SK-N-SH treated with all-trans-retinoic acid at 6 μM for 48 hours (cell line): ENCODE measurements at regions not wholly inside any gene's neighbourhood (a gene's known extent, or its start where the extent isn't known, plus 50 kb on each side); places are given as distances from the start of the nearest gene placed in this dataset.

Experiments
- ATAC-seq: fragments of 200-7000 bp; cut with Tn5 transposase; 3 replicates; pipeline ENCODE4 v1.9.1; 2020; ENCODE audit warnings: mild to moderate bottlenecking, moderate library complexity
- ARNTL ChIP-seq: fragments of 450-650 bp; formaldehyde crosslinking; IDR thresholded peaks from 2 replicates; pipeline ENCODE4 v1.5.0; 2020; ENCODE audit warnings: low read depth, mild to moderate bottlenecking, moderate library complexity, borderline replicate concordance
- BACH2 ChIP-seq: fragments of 250-450 bp; sonication (Bioruptor Pico); IDR thresholded peaks from 2 replicates; pipeline ENCODE4 v1.9.0; 2021; ENCODE audit warnings: mild to moderate bottlenecking, borderline replicate concordance
- CSDC2 ChIP-seq: fragments of 250-450 bp; sonication (Bioruptor Pico); IDR thresholded peaks from 2 replicates; pipeline ENCODE4 v1.5.0; 2020; ENCODE audit warnings: mild to moderate bottlenecking, moderate library complexity
- CSRNP3 ChIP-seq: fragments of 250-450 bp; sonication (Bioruptor Pico); IDR thresholded peaks from 2 replicates; pipeline ENCODE4 v1.5.1; 2021; ENCODE audit warnings: mild to moderate bottlenecking, moderate library complexity
- ESRRG ChIP-seq: fragments of 250-450 bp; sonication (Bioruptor Pico); IDR thresholded peaks from 2 replicates; pipeline ENCODE4 v1.6.1; 2021; ENCODE audit warnings: mild to moderate bottlenecking
- GLIS3 ChIP-seq: fragments of 250-450 bp; sonication (Bioruptor Pico); IDR thresholded peaks from 2 replicates; pipeline ENCODE4 v1.5.0; 2020; ENCODE audit warnings: mild to moderate bottlenecking, moderate library complexity
- ISL1 ChIP-seq: fragments of 250-450 bp; sonication (Bioruptor Pico); IDR thresholded peaks from 2 replicates; pipeline ENCODE4 v2.1.2; 2022; ENCODE audit warnings: mild to moderate bottlenecking, moderate library complexity
- OSR1 ChIP-seq: fragments of 250-450 bp; sonication (Bioruptor Pico); IDR thresholded peaks from 2 replicates; pipeline ENCODE4 v1.8.0; 2022; ENCODE audit warnings: moderate library complexity, mild to moderate bottlenecking, inconsistent platforms
- POU6F1 ChIP-seq: fragments of 250-450 bp; sonication (Bioruptor Pico); IDR thresholded peaks from 2 replicates; pipeline ENCODE4 v1.8.0; 2021; ENCODE audit warnings: low read depth, mild to moderate bottlenecking, moderate library complexity, borderline replicate concordance
- PPARA ChIP-seq: fragments of 250-450 bp; sonication (Bioruptor Pico); IDR thresholded peaks from 2 replicates; pipeline ENCODE4 v1.5.0; 2020; ENCODE audit warnings: mild to moderate bottlenecking, borderline replicate concordance
- RARB ChIP-seq: fragments of 250-450 bp; sonication (Bioruptor Pico); IDR thresholded peaks from 2 replicates; pipeline ENCODE4 v1.8.0; 2021; ENCODE audit warnings: mild to moderate bottlenecking, moderate library complexity
- SNAI2 ChIP-seq: fragments of 250-450 bp; sonication (Bioruptor Pico); IDR thresholded peaks from 2 replicates; pipeline ENCODE4 v1.5.0; 2020; ENCODE audit warnings: mild to moderate bottlenecking, moderate library complexity
- TOX ChIP-seq: fragments of 250-450 bp; sonication (Bioruptor Pico); IDR thresholded peaks from 2 replicates; pipeline ENCODE4 v1.8.0; 2021; ENCODE audit warnings: mild to moderate bottlenecking, moderate library complexity, borderline replicate concordance
- ZC3H10 ChIP-seq: fragments of 250-450 bp; sonication (Bioruptor Pico); IDR thresholded peaks from 2 replicates; pipeline ENCODE4 v1.5.1; 2021; ENCODE audit warnings: mild to moderate bottlenecking, moderate library complexity
- ZFP3 ChIP-seq: fragments of 250-450 bp; sonication (Bioruptor Pico); IDR thresholded peaks from 2 replicates; pipeline ENCODE4 v1.5.0; 2020; ENCODE audit warnings: mild to moderate bottlenecking, moderate library complexity
- ZFP30 ChIP-seq: fragments of 450-650 bp; formaldehyde crosslinking; IDR thresholded peaks from 2 replicates; pipeline ENCODE4 v1.5.0; 2022; ENCODE audit warnings: mild to moderate bottlenecking, moderate library complexity
- ZNF565 ChIP-seq: fragments of 450-650 bp; formaldehyde crosslinking; conservative IDR thresholded peaks from 2 replicates; pipeline ENCODE4 v1.5.0; 2020; ENCODE audit warnings: low read depth, mild to moderate bottlenecking, moderate library complexity
- ZNF70 ChIP-seq: fragments of 450-650 bp; formaldehyde crosslinking; IDR thresholded peaks from 2 replicates; pipeline ENCODE4 v1.5.0; 2020; ENCODE audit warnings: mild to moderate bottlenecking, moderate library complexity
- ZNF8 ChIP-seq: fragments of 450-650 bp; formaldehyde crosslinking; IDR thresholded peaks from 2 replicates; pipeline ENCODE4 v1.5.0; 2020; ENCODE audit warnings: mild to moderate bottlenecking, moderate library complexity
- TF ChIP-seq, protein P1 (sequence below): fragments of 250-450 bp; sonication (Bioruptor Pico); IDR thresholded peaks from 2 replicates; pipeline ENCODE4 v1.5.0; 2020; ENCODE audit warnings: mild to moderate bottlenecking, moderate library complexity
- TF ChIP-seq, protein P2 (sequence below): fragments of 250-450 bp; sonication (Bioruptor Pico); IDR thresholded peaks from 2 replicates; pipeline ENCODE4 v1.5.1; 2020; ENCODE audit warnings: low read depth, mild to moderate bottlenecking, moderate library complexity
- TF ChIP-seq, protein P3 (sequence below): fragments of 250-450 bp; sonication (Bioruptor Pico); IDR thresholded peaks from 2 replicates; pipeline ENCODE4 v1.8.0; 2020; ENCODE audit warnings: mild to moderate bottlenecking, moderate library complexity, borderline replicate concordance

GRCh38 chr7:96915029-96915428 lies 90.3 kb upstream of the DLX6 start (continued):
- TF ChIP-seq, protein P1, sequence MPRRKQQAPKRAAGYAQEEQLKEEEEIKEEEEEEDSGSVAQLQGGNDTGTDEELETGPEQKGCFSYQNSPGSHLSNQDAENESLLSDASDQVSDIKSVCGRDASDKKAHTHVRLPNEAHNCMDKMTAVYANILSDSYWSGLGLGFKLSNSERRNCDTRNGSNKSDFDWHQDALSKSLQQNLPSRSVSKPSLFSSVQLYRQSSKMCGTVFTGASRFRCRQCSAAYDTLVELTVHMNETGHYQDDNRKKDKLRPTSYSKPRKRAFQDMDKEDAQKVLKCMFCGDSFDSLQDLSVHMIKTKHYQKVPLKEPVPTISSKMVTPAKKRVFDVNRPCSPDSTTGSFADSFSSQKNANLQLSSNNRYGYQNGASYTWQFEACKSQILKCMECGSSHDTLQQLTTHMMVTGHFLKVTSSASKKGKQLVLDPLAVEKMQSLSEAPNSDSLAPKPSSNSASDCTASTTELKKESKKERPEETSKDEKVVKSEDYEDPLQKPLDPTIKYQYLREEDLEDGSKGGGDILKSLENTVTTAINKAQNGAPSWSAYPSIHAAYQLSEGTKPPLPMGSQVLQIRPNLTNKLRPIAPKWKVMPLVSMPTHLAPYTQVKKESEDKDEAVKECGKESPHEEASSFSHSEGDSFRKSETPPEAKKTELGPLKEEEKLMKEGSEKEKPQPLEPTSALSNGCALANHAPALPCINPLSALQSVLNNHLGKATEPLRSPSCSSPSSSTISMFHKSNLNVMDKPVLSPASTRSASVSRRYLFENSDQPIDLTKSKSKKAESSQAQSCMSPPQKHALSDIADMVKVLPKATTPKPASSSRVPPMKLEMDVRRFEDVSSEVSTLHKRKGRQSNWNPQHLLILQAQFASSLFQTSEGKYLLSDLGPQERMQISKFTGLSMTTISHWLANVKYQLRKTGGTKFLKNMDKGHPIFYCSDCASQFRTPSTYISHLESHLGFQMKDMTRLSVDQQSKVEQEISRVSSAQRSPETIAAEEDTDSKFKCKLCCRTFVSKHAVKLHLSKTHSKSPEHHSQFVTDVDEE (CRISPR knock-in tag): no peak
- TF ChIP-seq BACH2 (no peak), ZFP30 (CRISPR knock-in tag) (no peak)

GRCh38 chr7:96920064-96920463 lies 85.3 kb upstream of the DLX6 start:
- TF ChIP-seq, protein P1 (CRISPR knock-in tag): no peak
- TF ChIP-seq, protein P2, sequence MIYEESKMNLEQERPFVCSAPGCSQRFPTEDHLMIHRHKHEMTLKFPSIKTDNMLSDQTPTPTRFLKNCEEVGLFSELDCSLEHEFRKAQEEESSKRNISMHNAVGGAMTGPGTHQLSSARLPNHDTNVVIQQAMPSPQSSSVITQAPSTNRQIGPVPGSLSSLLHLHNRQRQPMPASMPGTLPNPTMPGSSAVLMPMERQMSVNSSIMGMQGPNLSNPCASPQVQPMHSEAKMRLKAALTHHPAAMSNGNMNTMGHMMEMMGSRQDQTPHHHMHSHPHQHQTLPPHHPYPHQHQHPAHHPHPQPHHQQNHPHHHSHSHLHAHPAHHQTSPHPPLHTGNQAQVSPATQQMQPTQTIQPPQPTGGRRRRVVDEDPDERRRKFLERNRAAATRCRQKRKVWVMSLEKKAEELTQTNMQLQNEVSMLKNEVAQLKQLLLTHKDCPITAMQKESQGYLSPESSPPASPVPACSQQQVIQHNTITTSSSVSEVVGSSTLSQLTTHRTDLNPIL (CRISPR knock-in tag): no peak
- TF ChIP-seq ZFP3 (CRISPR knock-in tag) (no peak), OSR1 (CRISPR knock-in tag) (no peak), SNAI2 (CRISPR knock-in tag) (no peak), ISL1 (no peak), PPARA (CRISPR knock-in tag) (no peak), ZFP30 (CRISPR knock-in tag) (no peak), ARNTL (CRISPR knock-in tag) (no peak), CSRNP3 (CRISPR knock-in tag) (no peak), CSDC2 (CRISPR knock-in tag) (no peak), ZNF70 (no peak), POU6F1 (CRISPR knock-in tag) (no peak), RARB (CRISPR knock-in tag) (no peak), TOX (CRISPR knock-in tag) (no peak), ZC3H10 (CRISPR knock-in tag) (no peak), ZNF8 (CRISPR knock-in tag) (no peak)
- TF ChIP-seq, protein P3, sequence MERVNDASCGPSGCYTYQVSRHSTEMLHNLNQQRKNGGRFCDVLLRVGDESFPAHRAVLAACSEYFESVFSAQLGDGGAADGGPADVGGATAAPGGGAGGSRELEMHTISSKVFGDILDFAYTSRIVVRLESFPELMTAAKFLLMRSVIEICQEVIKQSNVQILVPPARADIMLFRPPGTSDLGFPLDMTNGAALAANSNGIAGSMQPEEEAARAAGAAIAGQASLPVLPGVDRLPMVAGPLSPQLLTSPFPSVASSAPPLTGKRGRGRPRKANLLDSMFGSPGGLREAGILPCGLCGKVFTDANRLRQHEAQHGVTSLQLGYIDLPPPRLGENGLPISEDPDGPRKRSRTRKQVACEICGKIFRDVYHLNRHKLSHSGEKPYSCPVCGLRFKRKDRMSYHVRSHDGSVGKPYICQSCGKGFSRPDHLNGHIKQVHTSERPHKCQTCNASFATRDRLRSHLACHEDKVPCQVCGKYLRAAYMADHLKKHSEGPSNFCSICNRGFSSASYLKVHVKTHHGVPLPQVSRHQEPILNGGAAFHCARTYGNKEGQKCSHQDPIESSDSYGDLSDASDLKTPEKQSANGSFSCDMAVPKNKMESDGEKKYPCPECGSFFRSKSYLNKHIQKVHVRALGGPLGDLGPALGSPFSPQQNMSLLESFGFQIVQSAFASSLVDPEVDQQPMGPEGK (CRISPR knock-in tag): no peak
- TF ChIP-seq, all 23 proteins: peak for 0
- no peak for ATAC-seq

DNA sequence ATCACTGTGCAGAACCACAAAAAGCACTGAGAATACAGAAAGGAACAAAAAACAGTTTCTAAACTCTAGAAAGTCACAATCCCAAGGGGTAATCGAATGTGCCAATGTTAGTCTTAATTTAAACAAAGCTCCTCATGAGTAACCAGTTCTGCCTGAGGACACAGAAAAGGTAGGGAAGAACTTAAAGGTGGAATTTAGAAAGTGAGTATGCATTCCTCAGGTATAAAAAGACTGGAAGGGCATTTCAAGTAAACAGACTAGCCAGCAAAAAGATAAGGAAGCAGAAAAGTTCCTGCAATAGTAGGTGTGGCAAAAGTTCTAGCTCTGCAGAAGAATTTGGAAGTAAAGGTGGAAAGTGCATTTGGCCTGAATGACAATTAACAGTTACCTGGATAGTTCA lies 84.6 kb upstream of the DLX6 start:
- ATAC-seq: no peak
- TF ChIP-seq GLIS3 (CRISPR knock-in tag) (no peak), BACH2 (no peak), POU6F1 (CRISPR knock-in tag) (no peak), CSDC2 (CRISPR knock-in tag) (no peak), ZNF70 (no peak), ZFP30 (CRISPR knock-in tag) (no peak), ZNF8 (CRISPR knock-in tag) (no peak), ZC3H10 (CRISPR knock-in tag) (no peak), RARB (CRISPR knock-in tag) (no peak), ESRRG (CRISPR knock-in tag) (no peak), ZNF565 (no peak), OSR1 (CRISPR knock-in tag) (no peak)
- TF ChIP-seq, protein P3 (CRISPR knock-in tag): no peak
